CD14-positive monocyte (primary cell): ENCODE measurements at regions not wholly inside any gene's neighbourhood (a gene's known extent, or its start where the extent isn't known, plus 50 kb on each side); places are given as distances from the start of the nearest gene placed in this dataset.

Source experiments
- DNase-seq, 3 donors: peaks; one replicate each; pipeline ENCODE4 v3.0.0-alpha.2; 2011 to 2022
- H2AFZ ChIP-seq: 2 replicates; pipeline ENCODE4 v1.6.0; 2012; ENCODE audit warnings: mild to moderate bottlenecking, low read depth, low read length, inconsistent platforms; ENCODE audit not compliant: insufficient read depth, poor library complexity, severe bottlenecking
- H3K27ac ChIP-seq, 2 donors: 1 replicate in 1 of 2; 2 replicates in 1 of 2; pipeline ENCODE4 v1.5.1; 2012 to 2013; ENCODE audit warnings: low read length in 2 of 2, control low read depth in 1 of 2, inconsistent platforms in 1 of 2, low read depth in 1 of 2, mild to moderate bottlenecking in 1 of 2
- H3K27me3 ChIP-seq, 2 donors: one replicate each; pipeline versions ENCODE4 v1.6.0 to v1.6.1; 2011 to 2013; ENCODE audit warnings: low read length in 2 of 2; ENCODE audit not compliant: control insufficient read depth in 2 of 2, insufficient read depth in 2 of 2
- H3K36me3 ChIP-seq, 2 donors: replicated peaks in 1 of 2; 1 replicate in 1 of 2; 2 replicates in 1 of 2; pipeline versions ENCODE4 v1.5.1 to v1.6.1; 2012 to 2013; ENCODE audit warnings: low read length in 2 of 2, control low read depth in 1 of 2, inconsistent platforms in 1 of 2, mild to moderate bottlenecking in 1 of 2; ENCODE audit not compliant: insufficient read depth in 2 of 2, control insufficient read depth in 1 of 2
- H3K4me1 ChIP-seq, 2 donors: 1 replicate in 1 of 2; 2 replicates in 1 of 2; pipeline versions ENCODE4 v1.5.1 to v1.6.1; 2012 to 2013; ENCODE audit warnings: low read length in 2 of 2, control low read depth in 1 of 2, inconsistent platforms in 1 of 2, mild to moderate bottlenecking in 1 of 2, moderate library complexity in 1 of 2; ENCODE audit not compliant: insufficient read depth in 2 of 2, control insufficient read depth in 1 of 2
- H3K4me2 ChIP-seq: replicated peaks from 2 replicates; pipeline ENCODE3; 2012; ENCODE audit warnings: low read length, moderate library complexity, mild to moderate bottlenecking; ENCODE audit not compliant: poor library complexity, severe bottlenecking; ENCODE audit errors: extremely low read depth
- H3K4me3 ChIP-seq, 3 experiments: fragments of 200-600 bp in 1 of 3; sonication (generic) in 1 of 3; replicated peaks in 1 of 3; 1 replicate in 2 of 3; 2 replicates in 1 of 3; pipeline ENCODE4 v1.5.1; 2011 to 2013; ENCODE audit warnings: low read length in 3 of 3, mild to moderate bottlenecking in 3 of 3, control low read depth in 2 of 3, low read depth in 2 of 3, inconsistent platforms in 1 of 3, moderate library complexity in 1 of 3
- H3K79me2 ChIP-seq: 2 replicates; pipeline ENCODE4 v1.6.0; 2012; ENCODE audit warnings: mild to moderate bottlenecking, control low read depth, inconsistent platforms, low read length, moderate library complexity; ENCODE audit not compliant: insufficient read depth
- H3K9ac ChIP-seq: 2 replicates; pipeline ENCODE4 v1.6.0; 2017; ENCODE audit warnings: low read length, mild to moderate bottlenecking; ENCODE audit not compliant: insufficient read depth, poor library complexity, severe bottlenecking
- H3K9me3 ChIP-seq, 2 donors: replicated peaks in 1 of 2; 1 replicate in 1 of 2; 2 replicates in 1 of 2; pipeline versions ENCODE4 v1.5.1 to v1.6.1; 2012 to 2013; ENCODE audit warnings: low read length in 2 of 2, control low read depth in 1 of 2; ENCODE audit not compliant: control insufficient read depth in 1 of 2, insufficient read depth in 1 of 2
- H4K20me1 ChIP-seq: 2 replicates; pipeline ENCODE4 v1.6.0; 2012; ENCODE audit warnings: mild to moderate bottlenecking, low read length, control low read depth, moderate library complexity; ENCODE audit not compliant: insufficient read depth
- H3K27ac Mint-ChIP-seq, 7 donors: one replicate each; pipeline ENCODE4 v1.8.0; 2020; ENCODE audit warnings: mild to moderate bottlenecking in 7 of 7, mixed read lengths in 7 of 7, moderate library complexity in 6 of 7, inconsistent platforms in 2 of 7
- H3K27me3 Mint-ChIP-seq, 3 donors: one replicate each; pipeline ENCODE4 v1.8.0; 2021 to 2022; ENCODE audit warnings: low read depth in 3 of 3, mild to moderate bottlenecking in 3 of 3, mixed read lengths in 3 of 3, moderate library complexity in 3 of 3, inconsistent platforms in 1 of 3
- H3K36me3 Mint-ChIP-seq, 2 donors: one replicate each; pipeline ENCODE4 v1.8.0; 2020; ENCODE audit warnings: mixed read lengths in 2 of 2, inconsistent platforms in 1 of 2, mild to moderate bottlenecking in 1 of 2
- H3K4me1 Mint-ChIP-seq: one replicate; pipeline ENCODE4 v1.8.0; 2020; ENCODE audit warnings: mild to moderate bottlenecking, mixed read lengths
- H3K4me3 Mint-ChIP-seq, 2 donors: one replicate each; pipeline ENCODE4 v1.8.0; 2020; ENCODE audit warnings: mild to moderate bottlenecking in 2 of 2, mixed read lengths in 2 of 2, moderate library complexity in 1 of 2
- H3K9me3 Mint-ChIP-seq, 7 donors: one replicate each; pipeline ENCODE4 v1.8.0; 2020 to 2022; ENCODE audit warnings: mixed read lengths in 7 of 7, mild to moderate bottlenecking in 6 of 7, moderate library complexity in 6 of 7, inconsistent platforms in 2 of 7
- CTCF ChIP-seq: fragments of 200-600 bp; IDR thresholded peaks from one replicate; pipeline ENCODE4 v1.8.0; 2022; ENCODE audit warnings: antibody characterized with exemption, mild to moderate bottlenecking
- WGBS: methylation state at CpG from one replicate; pipeline ENCODE4 v1.1.5; 2013; ENCODE audit warnings: missing lambda C conversion rate; ENCODE audit not compliant: insufficient coverage; 5-methylcytosine and 5-hydroxymethylcytosine counted together
- intact Hi-C, 2 donors: fragments of 100-400 bp; cut with micrococcal nuclease; formaldehyde crosslinking; loops; one replicate each; pipeline versions ENCODE4 v1.15.0 to v1.15.1; 2023

- Histone ChIP-seq H3K9ac (no peak overlapping the region), H3K27ac (no peak overlapping the region), H3K4me3 (no peak overlapping the region), H3K36me3 (no peaks in the 10 kb centered on the region), H2AFZ (no peak overlapping the region), H3K9me3 (no peaks in the 10 kb centered on the region), H3K27me3 (no peaks in the 10 kb centered on the region), H4K20me1 (no peaks in the 10 kb centered on the region), H3K4me2 (no peak overlapping the region), H3K79me2 (no peaks in the 10 kb centered on the region), H3K4me1 (no peaks in the 10 kb centered on the region)
- Mint-ChIP-seq H3K36me3 (no peaks in the 10 kb centered on the region), H3K4me1 (no peaks in the 10 kb centered on the region), H3K27me3 (peaks cover 0 to 2% (median 2%) of the 10 kb centered on the region in 3 donors), H3K27ac (no peak overlapping the region), H3K9me3 (peaks cover 0 to 4% (median 0%) of the 10 kb centered on the region in 7 donors), H3K4me3 (no peak overlapping the region)
- no peak for DNase-seq
- intact Hi-C loops: no loop called here
- no CpG with 5 or more reads among the region's 4 CpGs for WGBS
- TF ChIP-seq CTCF: no peak
Measured at GRCh38 chr20:55581519-55581918, 423.8 kb downstream of the CBLN4 start.

GRCh38 chr20:55580475-55580874, 424.8 kb downstream of the CBLN4 start:
- no CpG with 5 or more reads among the region's 2 CpGs for WGBS

More at GRCh38 chr20:55580475-55580874, 424.8 kb downstream of the CBLN4 start:
- H3K79me2 ChIP-seq: no peaks in the 10 kb centered on the region
- no peak overlapping the region for H3K9ac ChIP-seq
- H3K27me3 Mint-ChIP-seq: peaks cover 0 to 2% (median 2%) of the 10 kb centered on the region in 3 donors
- H3K4me3 Mint-ChIP-seq: no peak overlapping the region
- no peak overlapping the region for H3K4me2 ChIP-seq
- no peaks in the 10 kb centered on the region for H3K36me3 ChIP-seq
- H3K4me1 ChIP-seq: no peaks in the 10 kb centered on the region
- no peak overlapping the region for H3K4me3 ChIP-seq
- H3K36me3 Mint-ChIP-seq: no peaks in the 10 kb centered on the region
- peaks cover 0 to 1% (median 0%) of the 10 kb centered on the region in 7 donors for H3K9me3 Mint-ChIP-seq
- no peak for TF ChIP-seq CTCF
- no peak overlapping the region for H3K27ac Mint-ChIP-seq
- no peak overlapping the region for H2AFZ ChIP-seq
- no peak overlapping the region for H3K27ac ChIP-seq
- intact Hi-C loops: no loop called here
- H3K27me3 ChIP-seq: no peaks in the 10 kb centered on the region
- no peaks in the 10 kb centered on the region for H3K4me1 Mint-ChIP-seq
- no peaks in the 10 kb centered on the region for H4K20me1 ChIP-seq
- no peak for DNase-seq
- H3K9me3 ChIP-seq: no peaks in the 10 kb centered on the region
